ENCODE measurements at regions not wholly inside any gene's neighbourhood (a gene's known extent, or its start where the extent isn't known, plus 50 kb on each side); places are given as distances from the start of the nearest gene placed in this dataset.

DNA sequence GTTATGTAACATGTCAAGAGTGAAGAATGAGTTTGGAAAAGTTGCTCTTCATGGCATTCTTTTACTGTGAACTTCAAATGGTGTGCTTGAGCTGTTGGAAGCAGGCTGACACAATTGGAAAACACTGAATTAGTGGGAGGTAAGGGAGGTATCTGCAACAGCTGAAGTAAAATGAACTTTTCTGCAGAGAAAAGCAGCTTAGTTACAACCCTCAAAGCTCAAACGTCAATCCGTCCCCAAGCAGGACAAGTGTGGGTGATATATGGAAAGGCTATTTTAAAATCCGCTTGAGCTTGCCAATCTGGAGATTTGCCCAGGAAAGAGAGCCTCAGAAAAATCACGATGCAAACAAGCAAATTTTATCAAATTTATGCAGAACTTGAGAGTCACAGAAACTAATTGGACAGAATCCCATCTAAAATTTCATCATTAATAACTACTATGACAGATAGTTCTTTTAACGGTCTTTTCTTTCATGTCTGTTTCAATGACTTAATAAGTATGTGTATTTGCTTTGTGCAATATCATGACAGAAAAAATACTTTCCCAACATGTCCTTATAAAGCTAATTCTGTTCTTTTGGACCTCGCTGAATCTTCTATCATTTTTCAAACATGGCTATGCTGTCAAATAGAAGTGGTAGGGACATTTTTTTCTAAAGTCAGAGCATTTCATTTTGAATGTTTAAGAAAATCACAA lies 266.6 kb upstream of the SLITRK3 start:
- ATAC-seq, result no peak
- H3K4me3 Mint-ChIP-seq, result no peak overlapping the region
- no peak for DNase-seq (ENCODE audit: low spot score in 2 of 2)
- H3K27ac Mint-ChIP-seq, result no peak overlapping the region
- H3K36me3 Mint-ChIP-seq, result no peaks in the 10 kb centered on the region
- no peaks in the 10 kb centered on the region for H3K4me1 Mint-ChIP-seq
- H3K9me3 Mint-ChIP-seq, result peaks cover 4% of the 10 kb centered on the region

GRCh38 chr3:165459924-165460835 lies 264.0 kb upstream of the SLITRK3 start:
- no peak for ATAC-seq
- Mint-ChIP-seq H3K4me3 (no peak overlapping the region), H3K36me3 (no peaks in the 10 kb centered on the region), H3K27ac (no peak overlapping the region), H3K4me1 (no peaks in the 10 kb centered on the region), H3K9me3 (no peaks in the 10 kb centered on the region)
- DNase-seq (ENCODE audit: low spot score in 2 of 2), result no peak

DNA sequence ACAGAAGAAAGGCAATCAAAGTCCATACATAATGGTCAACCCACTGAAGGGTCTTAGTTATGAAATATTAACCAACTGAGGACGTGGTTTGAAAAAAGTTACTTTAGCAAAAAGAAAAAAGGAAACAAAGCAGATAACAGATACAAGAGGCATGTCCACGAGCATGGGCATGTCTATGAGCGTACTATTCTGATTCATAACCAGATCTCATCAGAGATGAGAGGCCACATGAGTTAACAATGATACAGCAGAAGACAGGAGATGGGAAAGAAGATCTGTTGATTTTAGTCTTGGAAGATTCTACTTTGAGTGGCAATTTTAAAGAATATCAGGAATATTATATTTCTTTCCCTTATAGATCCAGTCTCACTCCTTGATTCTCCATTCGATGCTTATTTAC lies 262.9 kb upstream of the SLITRK3 start:
- DNase-seq (ENCODE audit: low spot score in 2 of 2) (no peak), ATAC-seq (no peak)
- Mint-ChIP-seq H3K36me3 (no peaks in the 10 kb centered on the region), H3K4me3 (no peak overlapping the region), H3K9me3 (no peaks in the 10 kb centered on the region), H3K27ac (no peak overlapping the region), H3K4me1 (no peaks in the 10 kb centered on the region)

GRCh38 chr3:165457096-165457495 lies 260.9 kb upstream of the SLITRK3 start:
- ATAC-seq (no peak), DNase-seq (ENCODE audit: low spot score in 2 of 2) (no peak)
- Mint-ChIP-seq H3K36me3 (no peaks in the 10 kb centered on the region), H3K9me3 (peaks cover 5% of the 10 kb centered on the region), H3K4me3 (no peak overlapping the region), H3K27ac (no peak overlapping the region), H3K4me1 (no peaks in the 10 kb centered on the region)

DNA sequence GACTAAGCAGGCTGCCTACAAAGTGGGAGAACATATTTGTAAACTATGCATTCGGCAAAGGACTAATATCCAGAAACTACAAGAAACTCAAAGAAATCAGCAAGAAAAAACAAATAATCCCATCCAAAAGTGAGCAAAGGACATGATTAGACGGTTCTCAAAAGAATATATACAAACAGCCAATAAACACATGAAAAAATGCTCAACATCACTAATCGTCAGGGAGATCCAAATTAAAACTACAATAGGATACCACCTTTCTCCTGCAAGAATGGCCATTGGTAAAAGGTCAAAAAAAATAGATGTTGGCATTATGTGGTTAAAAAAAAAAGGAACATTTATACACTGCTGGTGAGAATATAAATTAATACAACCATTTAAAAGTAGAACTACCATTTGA lies 259.6 kb upstream of the SLITRK3 start:
- DNase-seq (ENCODE audit: low spot score in 2 of 2), result no peak
- ATAC-seq, result no peak
- Mint-ChIP-seq H3K27ac (no peak overlapping the region), H3K9me3 (peaks cover 9% of the 10 kb centered on the region), H3K4me1 (no peaks in the 10 kb centered on the region), H3K4me3 (no peak overlapping the region), H3K36me3 (no peaks in the 10 kb centered on the region)

DNA sequence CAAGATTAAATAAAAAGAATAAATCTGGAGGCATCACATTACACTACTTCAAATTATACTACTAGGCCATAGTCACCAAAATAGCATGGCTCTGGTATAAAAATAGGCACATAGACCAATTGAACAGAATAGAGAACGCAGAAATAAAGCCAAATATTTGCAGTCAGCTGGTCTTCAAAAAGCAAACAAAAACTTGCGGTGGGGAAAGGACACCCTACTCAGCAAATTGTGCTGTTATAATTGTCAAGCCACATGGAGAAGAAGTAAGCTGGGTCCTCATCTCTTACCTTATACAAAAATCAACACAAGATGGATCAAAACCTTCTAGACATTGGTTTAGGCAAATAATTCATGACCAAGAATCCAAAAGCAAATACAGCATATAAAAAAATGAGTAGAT lies 259.2 kb upstream of the SLITRK3 start:
- ATAC-seq (no peak), DNase-seq (ENCODE audit: low spot score in 2 of 2) (no peak)
- no peaks in the 10 kb centered on the region for H3K4me1 Mint-ChIP-seq
- no peak overlapping the region for H3K4me3 Mint-ChIP-seq
- peaks cover 9% of the 10 kb centered on the region for H3K9me3 Mint-ChIP-seq
- no peak overlapping the region for H3K27ac Mint-ChIP-seq
- H3K36me3 Mint-ChIP-seq, result no peaks in the 10 kb centered on the region

- DNase-seq (ENCODE audit: low spot score in 2 of 2), result no peak
- Mint-ChIP-seq H3K9me3 (peaks cover 15% of the 10 kb centered on the region), H3K4me3 (no peak overlapping the region), H3K27ac (no peak overlapping the region), H3K4me1 (no peaks in the 10 kb centered on the region), H3K36me3 (no peaks in the 10 kb centered on the region)
- ATAC-seq, result no peak
Measured at GRCh38 chr3:165451371-165452070, 255.3 kb upstream of the SLITRK3 start.

DNA sequence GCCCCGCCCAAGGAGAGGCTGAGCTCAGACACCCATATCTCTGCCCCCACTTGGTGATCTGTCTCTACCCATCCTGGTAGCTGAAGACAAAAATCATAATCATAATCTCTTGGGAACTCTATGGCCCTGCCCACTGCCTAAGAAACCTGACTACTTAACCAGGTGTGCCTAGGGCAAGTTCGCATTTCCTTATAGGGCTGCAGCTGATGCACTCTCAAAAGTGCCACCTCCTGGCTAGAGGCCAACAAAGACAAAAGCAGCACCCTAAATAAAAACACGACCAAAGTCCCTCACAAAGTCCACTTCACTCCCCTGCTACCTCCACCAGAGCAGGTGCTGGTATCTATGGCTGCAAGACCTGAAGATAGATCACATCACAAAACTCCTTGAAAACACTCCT lies 250.4 kb upstream of the SLITRK3 start:
- Mint-ChIP-seq H3K4me1 (no peaks in the 10 kb centered on the region), H3K36me3 (no peaks in the 10 kb centered on the region), H3K9me3 (peaks cover 10% of the 10 kb centered on the region), H3K4me3 (no peak overlapping the region), H3K27ac (no peak overlapping the region)
- no peak for DNase-seq (ENCODE audit: low spot score in 2 of 2)
- no peak for ATAC-seq

GRCh38 chr3:165444745-165445144 lies 248.6 kb upstream of the SLITRK3 start:
- no peaks in the 10 kb centered on the region for H3K36me3 Mint-ChIP-seq

GRCh38 chr3:165443664-165444063 lies 247.5 kb upstream of the SLITRK3 start:
- no peaks in the 10 kb centered on the region for H3K36me3 Mint-ChIP-seq
- no peak overlapping the region for H3K27ac Mint-ChIP-seq
- H3K4me3 Mint-ChIP-seq, result no peak overlapping the region
- peaks cover 7% of the 10 kb centered on the region for H3K9me3 Mint-ChIP-seq
- DNase-seq (ENCODE audit: low spot score in 2 of 2) (no peak), ATAC-seq (no peak)
- no peaks in the 10 kb centered on the region for H3K4me1 Mint-ChIP-seq

More at GRCh38 chr3:165444745-165445144, 248.6 kb upstream of the SLITRK3 start:
- Mint-ChIP-seq H3K4me1 (no peaks in the 10 kb centered on the region), H3K9me3 (peaks cover 10% of the 10 kb centered on the region), H3K27ac (no peak overlapping the region), H3K4me3 (no peak overlapping the region)
- no peak for DNase-seq (ENCODE audit: low spot score in 2 of 2)
- no peak for ATAC-seq

- H3K4me3 Mint-ChIP-seq, result no peak overlapping the region
- no peak overlapping the region for H3K27ac Mint-ChIP-seq
- H3K9me3 Mint-ChIP-seq, result peaks cover 11% of the 10 kb centered on the region
- H3K4me1 Mint-ChIP-seq, result no peaks in the 10 kb centered on the region
- ATAC-seq, result no peak
- no peak for DNase-seq (ENCODE audit: low spot score in 2 of 2)
- H3K36me3 Mint-ChIP-seq, result no peaks in the 10 kb centered on the region
Measured at GRCh38 chr3:165442061-165442460, 245.9 kb upstream of the SLITRK3 start.

- H3K9me3 Mint-ChIP-seq, result peaks cover 10% of the 10 kb centered on the region
- no peak overlapping the region for H3K27ac Mint-ChIP-seq
- DNase-seq (ENCODE audit: low spot score in 2 of 2) (no peak), ATAC-seq (no peak)
- H3K36me3 Mint-ChIP-seq, result no peaks in the 10 kb centered on the region
- H3K4me3 Mint-ChIP-seq, result no peak overlapping the region
- no peaks in the 10 kb centered on the region for H3K4me1 Mint-ChIP-seq
Measured at GRCh38 chr3:165440380-165440779, 244.2 kb upstream of the SLITRK3 start.

GRCh38 chr3:165439765-165440164 lies 243.6 kb upstream of the SLITRK3 start:
- no peak for DNase-seq (ENCODE audit: low spot score in 2 of 2)
- no peaks in the 10 kb centered on the region for H3K4me1 Mint-ChIP-seq
- no peak overlapping the region for H3K27ac Mint-ChIP-seq
- H3K9me3 Mint-ChIP-seq, result peaks cover 16% of the 10 kb centered on the region
- no peaks in the 10 kb centered on the region for H3K36me3 Mint-ChIP-seq
- no peak for ATAC-seq
- no peak overlapping the region for H3K4me3 Mint-ChIP-seq

DNA sequence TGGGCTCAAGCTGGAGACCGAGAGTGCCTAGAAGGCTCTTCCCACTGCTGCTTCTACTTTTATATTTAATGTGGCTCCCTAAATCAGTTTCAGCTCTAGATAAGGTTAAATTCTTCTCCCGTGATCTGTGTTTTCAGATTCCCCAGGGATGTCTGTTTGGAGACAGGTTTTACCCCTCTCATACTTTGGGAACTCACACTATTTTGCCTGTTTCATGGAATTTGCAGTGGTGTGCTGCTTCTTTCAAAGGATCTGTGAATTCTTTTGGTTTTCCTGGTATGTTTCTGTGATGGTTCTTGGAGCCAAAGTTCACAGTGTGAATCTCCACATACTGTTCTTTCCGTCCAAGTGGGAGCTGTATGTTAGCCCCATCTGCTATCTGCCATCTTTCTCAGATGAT lies 238.3 kb upstream of the SLITRK3 start:
- H3K4me3 Mint-ChIP-seq, result no peak overlapping the region
- H3K4me1 Mint-ChIP-seq, result no peaks in the 10 kb centered on the region
- ATAC-seq (no peak), DNase-seq (ENCODE audit: low spot score in 2 of 2) (no peak)
- H3K27ac Mint-ChIP-seq, result no peak overlapping the region
- peaks cover 32% of the 10 kb centered on the region for H3K9me3 Mint-ChIP-seq
- H3K36me3 Mint-ChIP-seq, result no peaks in the 10 kb centered on the region

GRCh38 chr3:165406425-165406824 lies 210.2 kb upstream of the SLITRK3 start:
- DNase-seq (ENCODE audit: low spot score in 2 of 2), result no peak

More at GRCh38 chr3:165406425-165406824, 210.2 kb upstream of the SLITRK3 start:
- ATAC-seq, result no peak
- Mint-ChIP-seq H3K9me3 (peaks cover 7% of the 10 kb centered on the region), H3K4me3 (no peak overlapping the region), H3K4me1 (no peaks in the 10 kb centered on the region), H3K36me3 (no peaks in the 10 kb centered on the region), H3K27ac (no peak overlapping the region)
